ENCODE measurements at regions not wholly inside any gene's neighbourhood (a gene's known extent, or its start where the extent isn't known, plus 50 kb on each side); places are given as distances from the start of the nearest gene placed in this dataset.
"Not testable (repeated sequence)": the region's sequence is repeated elsewhere in the genome, so short reads cannot be mapped to it uniquely, and the experiment has no call there.

- CTCF ChIA-PET = interaction anchor here (0.9 kb wide), 1 partner anchor 9 kb away, joined by 4 read pairs; no protein-coding TSS in a partner anchor
These were observed 125.8 kb upstream of the TGFBR2 start for GRCh38 chr3:30480587-30480986.

GRCh38 chr3:30481241-30481640, 125.2 kb upstream of the TGFBR2 start:
- POLR2A ChIA-PET = no interaction called here
- TF ChIP-seq, protein P1, sequence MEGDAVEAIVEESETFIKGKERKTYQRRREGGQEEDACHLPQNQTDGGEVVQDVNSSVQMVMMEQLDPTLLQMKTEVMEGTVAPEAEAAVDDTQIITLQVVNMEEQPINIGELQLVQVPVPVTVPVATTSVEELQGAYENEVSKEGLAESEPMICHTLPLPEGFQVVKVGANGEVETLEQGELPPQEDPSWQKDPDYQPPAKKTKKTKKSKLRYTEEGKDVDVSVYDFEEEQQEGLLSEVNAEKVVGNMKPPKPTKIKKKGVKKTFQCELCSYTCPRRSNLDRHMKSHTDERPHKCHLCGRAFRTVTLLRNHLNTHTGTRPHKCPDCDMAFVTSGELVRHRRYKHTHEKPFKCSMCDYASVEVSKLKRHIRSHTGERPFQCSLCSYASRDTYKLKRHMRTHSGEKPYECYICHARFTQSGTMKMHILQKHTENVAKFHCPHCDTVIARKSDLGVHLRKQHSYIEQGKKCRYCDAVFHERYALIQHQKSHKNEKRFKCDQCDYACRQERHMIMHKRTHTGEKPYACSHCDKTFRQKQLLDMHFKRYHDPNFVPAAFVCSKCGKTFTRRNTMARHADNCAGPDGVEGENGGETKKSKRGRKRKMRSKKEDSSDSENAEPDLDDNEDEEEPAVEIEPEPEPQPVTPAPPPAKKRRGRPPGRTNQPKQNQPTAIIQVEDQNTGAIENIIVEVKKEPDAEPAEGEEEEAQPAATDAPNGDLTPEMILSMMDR (IDR thresholded peaks at IDR 0.05; ENCODE audit: insufficient read depth, low read depth, low read length) = no peak
- CTCF ChIA-PET = no interaction called here
- Histone ChIP-seq H3K27me3 (ENCODE audit: control insufficient read depth, insufficient read depth, low read length) (no peaks in the 10 kb centered on the region), H3K4me3 (ENCODE audit: low read depth, low read length) (no peak overlapping the region), H3K36me3 (ENCODE audit: control insufficient read depth, insufficient read depth, low read length) (no peaks in the 10 kb centered on the region)
- no peak for DNase-seq (ENCODE audit: low read depth)

More at GRCh38 chr3:30480587-30480986, 125.8 kb upstream of the TGFBR2 start:
- Histone ChIP-seq H3K4me3 (ENCODE audit: low read depth, low read length) (no peak overlapping the region), H3K27me3 (ENCODE audit: control insufficient read depth, insufficient read depth, low read length) (no peaks in the 10 kb centered on the region), H3K36me3 (ENCODE audit: control insufficient read depth, insufficient read depth, low read length) (no peaks in the 10 kb centered on the region)
- no peak for DNase-seq (ENCODE audit: low read depth)
- POLR2A ChIA-PET = no interaction called here
- TF ChIP-seq, protein P1 (IDR thresholded peaks at IDR 0.05; ENCODE audit: insufficient read depth, low read depth, low read length) = no peak

GRCh38 chr3:30484229-30484628, 122.2 kb upstream of the TGFBR2 start:
- CTCF ChIA-PET; H3K4me3 ChIP-seq (ENCODE audit: low read depth, low read length); H3K27me3 ChIP-seq (ENCODE audit: control insufficient read depth, insufficient read depth, low read length); H3K36me3 ChIP-seq (ENCODE audit: control insufficient read depth, insufficient read depth, low read length); DNase-seq (ENCODE audit: low read depth); POLR2A ChIA-PET: not testable (repeated sequence)

GRCh38 chr3:30486368-30486767, 120.0 kb upstream of the TGFBR2 start:
- POLR2A ChIA-PET = interaction anchor here (0.5 kb wide), 1 partner anchor 9 kb away, joined by 3 read pairs; no protein-coding TSS in a partner anchor
- no peaks in the 10 kb centered on the region for H3K27me3 ChIP-seq (ENCODE audit: control insufficient read depth, insufficient read depth, low read length)
- TF ChIP-seq, protein P1 (IDR thresholded peaks at IDR 0.05; ENCODE audit: insufficient read depth, low read depth, low read length) = no peak
- no peaks in the 10 kb centered on the region for H3K36me3 ChIP-seq (ENCODE audit: control insufficient read depth, insufficient read depth, low read length)
- no peak overlapping the region for H3K4me3 ChIP-seq (ENCODE audit: low read depth, low read length)
- CTCF ChIA-PET = interaction anchor here (1.0 to 1.4 kb wide), 2 partner anchors 9 to 13 kb away, joined by 3 read pairs; no protein-coding TSS in a partner anchor
- DNase-seq (ENCODE audit: low read depth) = no peak

- no peaks in the 10 kb centered on the region for H3K36me3 ChIP-seq (ENCODE audit: control insufficient read depth, insufficient read depth, low read length)
- no peaks in the 10 kb centered on the region for H3K27me3 ChIP-seq (ENCODE audit: control insufficient read depth, insufficient read depth, low read length)
- TF ChIP-seq, protein P1 (IDR thresholded peaks at IDR 0.05; ENCODE audit: insufficient read depth, low read depth, low read length) = no peak
- no peak overlapping the region for H3K4me3 ChIP-seq (ENCODE audit: low read depth, low read length)
- POLR2A ChIA-PET = no interaction called here
- CTCF ChIA-PET = interaction anchor here (0.6 to 1.4 kb wide), 2 partner anchors 10 to 811 kb away, joined by 3 to 6 read pairs; no protein-coding TSS in a partner anchor
- no peak for DNase-seq (ENCODE audit: low read depth)
These were observed 118.2 kb upstream of the TGFBR2 start for GRCh38 chr3:30488070-30488756.
